Astrocyte of the hippocampus (primary cell): ENCODE measurements at regions not wholly inside any gene's neighbourhood (a gene's known extent, or its start where the extent isn't known, plus 50 kb on each side); places are given as distances from the start of the nearest gene placed in this dataset.
A peak's percentile ranks its signal among the peaks of the same experiment; 100 is the strongest.

ENCODE experiments used
- DNase-seq: peaks from one replicate; pipeline ENCODE4 v3.0.0; 2011; ENCODE audit warnings: low read depth, low spot score

DNA sequence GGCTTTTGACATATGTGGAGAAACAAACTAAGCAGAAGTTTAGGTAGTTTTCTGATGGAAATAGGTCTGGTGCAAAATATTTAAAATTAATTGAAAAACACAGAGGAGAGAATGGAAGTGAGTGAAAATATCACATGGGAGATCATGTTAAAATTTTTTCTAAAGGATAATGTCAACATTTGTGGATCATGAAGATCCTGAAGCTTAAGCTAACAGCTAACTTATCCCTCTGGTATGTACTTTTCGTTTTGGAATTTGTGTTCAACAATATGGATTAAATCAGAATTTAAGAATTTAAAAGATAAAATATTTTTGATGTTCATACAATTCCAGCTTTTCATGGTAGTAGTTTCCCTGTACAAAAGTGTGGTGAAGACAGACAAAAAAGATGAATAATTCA, 572.8 kb upstream of the FAM241A start:
- DNase-seq: no peak

DNA sequence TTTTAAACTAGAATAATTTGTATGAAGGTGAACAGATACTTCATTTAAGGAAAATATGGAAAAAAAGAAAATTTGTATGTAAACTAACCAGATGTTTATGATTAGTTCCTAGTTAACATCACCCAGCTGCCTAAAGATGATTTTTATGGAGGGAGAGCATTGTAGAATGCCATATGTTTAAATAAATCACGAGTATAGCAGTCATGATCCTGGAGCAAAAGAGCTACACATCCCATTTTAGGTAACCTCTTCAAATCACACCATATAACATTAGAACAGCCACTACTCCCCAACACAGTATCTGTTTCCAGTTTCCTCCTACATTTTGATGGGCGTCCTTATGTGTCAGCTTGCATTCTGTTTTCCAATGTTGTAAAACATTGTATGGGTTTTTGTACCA, 571.9 kb upstream of the FAM241A start:
- DNase-seq: no peak

DNA sequence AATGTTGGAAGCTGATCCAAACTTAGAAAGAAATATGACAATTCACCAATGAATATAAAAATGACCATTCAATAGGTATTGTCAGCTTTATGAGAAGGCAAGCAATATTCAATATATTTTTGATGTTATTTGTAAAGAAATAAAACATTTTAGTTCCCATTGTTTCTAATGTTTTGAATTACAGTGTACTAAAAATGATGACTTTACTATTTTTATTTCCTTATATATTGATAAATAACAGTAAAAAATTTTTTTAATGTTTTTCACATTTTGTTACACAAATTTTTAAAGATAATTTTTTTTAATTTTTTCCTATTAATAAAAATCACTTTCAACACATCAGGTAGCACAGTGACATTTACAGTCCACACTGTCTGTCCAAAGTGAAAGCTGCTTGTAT, 565.5 kb upstream of the FAM241A start:
- DNase-seq: no peak

DNA sequence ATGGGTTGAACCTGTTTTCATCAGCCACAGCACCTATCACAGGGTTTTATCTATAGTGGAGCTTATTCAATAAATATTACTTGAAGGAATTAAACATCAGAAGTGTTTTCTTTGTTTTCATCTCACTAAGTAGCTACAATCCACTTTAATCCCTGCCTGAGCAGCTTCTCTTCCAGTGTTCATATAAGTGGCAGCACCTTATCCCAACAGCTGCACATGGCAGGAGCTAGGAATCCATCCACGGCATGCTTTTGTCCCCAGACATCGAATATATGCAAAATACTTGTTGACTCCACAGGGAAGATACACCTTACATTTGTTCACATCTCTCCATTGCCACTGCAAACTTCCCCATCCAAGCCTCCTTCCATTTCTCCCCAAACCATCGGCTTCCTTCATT, 549.8 kb upstream of the FAM241A start:
- DNase-seq: no peak

DNA sequence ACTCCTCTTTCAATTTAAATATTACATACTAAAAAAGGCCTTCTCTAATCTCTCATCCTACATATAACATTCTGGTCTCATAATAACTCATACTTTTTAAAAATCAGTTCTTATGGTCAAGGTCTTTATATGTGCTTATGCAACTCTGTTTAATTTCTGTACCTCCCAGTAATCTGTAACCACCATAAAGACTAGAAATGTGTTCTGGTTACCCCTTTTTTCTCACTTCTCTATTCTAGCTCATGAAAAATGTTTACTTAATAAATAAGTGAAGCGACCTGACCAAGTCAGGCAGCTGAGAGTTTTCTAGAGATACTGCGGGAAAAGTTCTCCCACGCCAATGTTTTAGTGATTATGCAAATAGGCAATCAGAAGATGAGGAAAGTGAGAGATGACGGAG, 548.8 kb upstream of the FAM241A start:
- no peak for DNase-seq

DNA sequence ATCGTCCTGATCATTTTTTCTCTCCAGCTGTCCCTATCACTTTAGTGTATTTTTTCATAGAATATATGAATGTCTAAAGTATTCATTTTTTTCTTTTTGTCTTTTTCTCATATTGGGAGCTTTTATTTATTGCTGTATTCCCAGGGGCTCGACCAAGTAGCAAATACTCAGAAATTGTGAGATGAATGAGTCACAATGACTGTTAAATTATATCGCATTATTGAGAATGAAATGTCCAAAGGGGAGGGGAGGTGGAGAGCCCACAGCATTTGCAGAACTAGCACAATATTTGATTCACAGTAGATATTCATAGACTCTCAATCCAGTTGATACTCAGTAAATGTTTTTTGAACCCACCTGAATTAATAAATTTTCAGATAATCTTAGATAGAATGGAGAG, 543.6 kb upstream of the FAM241A start:
- no peak for DNase-seq

DNA sequence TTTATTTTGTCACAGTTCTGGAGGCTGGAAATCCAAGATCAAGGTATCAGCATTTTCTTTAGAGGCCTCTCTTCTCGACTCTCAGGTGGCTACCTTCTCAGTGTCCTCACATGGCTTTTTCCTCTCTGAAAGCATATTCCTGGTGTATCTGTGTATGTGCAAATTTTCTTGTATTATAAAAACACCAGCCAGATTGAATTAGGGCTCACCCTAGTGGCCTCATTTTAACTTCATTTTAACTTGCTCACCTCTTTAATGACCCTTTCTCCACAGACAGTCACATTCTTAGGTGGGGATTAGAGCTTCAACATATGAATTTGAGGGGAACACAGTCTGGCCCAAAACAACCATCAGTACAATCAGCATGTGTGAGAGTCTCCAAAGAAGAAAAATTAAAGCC, 542.4 kb upstream of the FAM241A start:
- peak; percentile 28 for DNase-seq

DNA sequence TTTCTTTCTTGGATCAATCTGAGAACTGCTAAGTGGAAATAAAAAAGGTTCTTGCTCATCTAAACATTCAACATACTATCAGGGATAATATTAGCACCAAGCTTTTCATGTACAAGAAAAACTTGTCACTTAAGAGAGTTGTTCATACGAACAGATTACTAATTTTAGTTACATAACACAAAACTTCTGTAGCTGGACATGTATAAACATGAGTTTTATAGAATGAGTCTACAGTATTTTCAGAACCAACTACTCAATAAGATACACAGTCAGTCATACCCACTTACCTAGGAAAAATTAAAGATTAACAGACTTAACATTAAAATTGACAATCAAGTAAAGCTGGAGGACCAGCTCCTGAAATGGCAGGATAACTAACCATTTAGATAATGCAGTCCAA, 540.1 kb upstream of the FAM241A start:
- no peak for DNase-seq

DNA sequence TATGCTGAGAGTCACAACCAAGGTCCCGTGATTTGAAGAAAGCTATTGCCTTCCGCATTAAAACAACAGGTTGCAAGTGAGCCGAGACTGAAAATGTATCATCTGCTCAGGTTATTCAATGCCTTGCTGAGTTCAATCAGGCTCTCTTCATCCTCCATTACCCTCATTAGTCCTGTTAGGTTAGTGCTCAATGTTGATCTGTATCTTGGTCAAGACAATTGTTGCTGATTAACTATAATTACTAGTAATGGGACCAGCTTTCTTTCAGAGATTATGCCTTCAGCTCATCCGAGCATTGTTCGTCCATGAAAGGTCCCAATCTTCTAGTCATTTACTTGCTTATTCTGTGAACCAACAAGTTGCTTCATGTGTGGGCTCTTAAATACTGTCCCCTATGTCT, 534.6 kb upstream of the FAM241A start:
- no peak for DNase-seq

DNA sequence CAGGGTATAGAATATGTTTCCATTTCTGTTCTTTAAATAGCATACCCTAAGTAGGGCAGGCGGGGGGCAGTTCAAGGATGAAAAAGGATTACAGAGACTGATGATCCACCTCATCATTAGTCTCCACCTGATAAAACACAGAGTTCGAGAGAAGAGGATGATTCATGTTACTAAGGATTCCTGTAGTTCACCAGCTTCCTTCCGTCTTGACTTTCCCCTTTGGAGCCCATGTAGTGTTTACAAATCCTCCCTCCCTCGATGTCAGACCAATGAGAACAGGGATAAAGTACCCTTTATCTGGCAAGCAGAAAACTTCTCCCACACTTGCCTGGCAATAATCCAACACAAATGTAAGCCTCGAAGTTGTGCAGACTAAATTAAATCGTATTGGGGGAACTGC, 526.3 kb upstream of the FAM241A start:
- DNase-seq: peak; percentile 5

DNA sequence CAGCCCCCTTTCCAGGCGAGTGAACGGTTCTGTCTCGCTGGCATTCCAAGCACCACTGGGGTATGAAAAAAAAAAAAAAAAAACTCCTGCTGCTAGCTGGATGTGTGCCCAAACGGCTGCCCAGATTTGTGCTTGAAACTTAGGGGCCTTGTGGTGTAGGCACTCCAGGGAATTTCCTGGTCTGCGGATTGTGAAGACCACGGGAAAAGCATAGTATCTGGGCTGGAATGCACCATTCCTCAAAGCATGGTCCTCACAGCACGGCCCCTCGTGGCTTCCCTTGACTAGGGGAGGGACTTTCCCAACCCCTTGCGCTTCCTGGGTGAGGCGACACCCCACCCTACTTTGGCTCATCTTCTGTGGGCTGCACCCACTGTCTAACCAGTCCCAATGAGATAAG, 516.8 kb upstream of the FAM241A start:
- peak; percentile 31 for DNase-seq

DNA sequence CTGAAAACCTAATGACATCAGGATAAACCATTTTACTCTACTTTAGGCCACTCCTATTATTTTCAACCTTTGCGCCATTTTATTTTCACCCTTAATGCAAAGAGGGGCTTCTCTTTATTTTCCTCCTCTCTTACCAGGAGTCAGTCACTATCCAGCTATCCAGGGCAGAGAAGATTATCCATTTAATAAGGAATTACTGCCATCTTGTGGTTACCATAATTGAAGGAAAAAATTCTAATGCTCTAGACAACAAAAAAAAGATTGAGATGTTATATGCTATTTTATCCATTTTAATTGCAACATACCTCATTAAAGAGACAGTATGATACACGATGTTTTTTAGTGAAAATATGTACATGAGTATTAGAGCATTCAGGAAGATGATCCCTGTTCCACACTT, 514.5 kb upstream of the FAM241A start:
- DNase-seq: peak; percentile 44

DNA sequence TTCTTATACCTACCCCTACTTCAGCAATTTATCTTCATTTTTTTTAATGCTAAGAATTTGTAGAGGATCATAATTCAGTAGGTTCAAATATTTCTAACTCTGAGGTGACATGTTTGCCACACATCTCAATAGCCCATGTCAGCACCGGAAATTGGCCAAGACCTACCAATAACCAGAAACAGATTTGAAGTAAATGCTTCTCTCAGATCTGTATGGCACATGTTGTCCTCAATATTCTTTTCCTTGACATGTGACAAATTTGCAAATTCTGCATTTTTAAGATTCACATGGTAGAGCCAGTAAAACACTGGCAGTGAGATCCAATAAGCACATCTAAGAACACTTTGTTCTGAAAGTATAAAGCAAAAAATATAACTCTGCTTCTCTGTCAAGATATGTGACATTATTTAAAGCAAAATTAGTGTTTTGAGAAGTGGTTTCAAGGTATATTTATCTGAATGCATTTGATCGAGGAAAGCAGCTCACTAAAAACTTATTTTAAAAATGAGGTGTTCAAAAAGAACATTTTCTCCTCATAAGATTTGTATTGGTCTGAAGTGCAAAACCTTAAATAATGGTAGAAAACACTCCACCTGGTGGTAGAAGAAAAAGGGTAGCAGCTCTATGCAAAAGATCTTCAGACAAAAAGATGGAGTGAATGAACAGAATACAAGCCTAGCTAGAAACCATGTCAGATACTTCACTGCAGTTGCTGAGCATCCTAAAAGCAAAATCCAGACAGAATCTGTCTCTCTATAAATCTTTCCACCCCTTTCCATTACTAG, 513.8 kb upstream of the FAM241A start:
- DNase-seq: peak; percentile 47

DNA sequence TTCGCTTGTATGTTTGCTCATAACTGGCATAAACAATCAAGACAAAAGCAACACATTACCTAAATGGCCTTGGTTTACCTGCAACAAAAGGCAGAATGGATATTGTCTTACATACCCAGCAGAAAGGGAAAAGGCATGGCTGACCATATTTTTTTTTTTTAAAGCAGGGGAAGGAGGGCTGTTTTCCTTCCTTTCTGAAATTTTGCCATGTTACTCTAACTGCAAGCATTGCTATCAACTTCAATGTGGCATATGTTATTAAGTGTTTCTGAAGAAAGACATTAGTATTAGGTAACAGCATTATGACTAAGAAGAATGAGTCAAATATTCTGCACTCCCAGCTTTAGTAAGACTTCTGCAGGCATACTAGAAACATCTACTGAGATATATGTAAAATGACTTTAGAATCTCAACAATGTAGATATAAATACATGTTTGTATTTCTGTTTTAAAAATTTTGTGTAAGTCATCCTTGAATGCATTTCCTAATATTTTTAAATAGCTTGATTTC, 512.6 kb upstream of the FAM241A start:
- no peak for DNase-seq

DNA sequence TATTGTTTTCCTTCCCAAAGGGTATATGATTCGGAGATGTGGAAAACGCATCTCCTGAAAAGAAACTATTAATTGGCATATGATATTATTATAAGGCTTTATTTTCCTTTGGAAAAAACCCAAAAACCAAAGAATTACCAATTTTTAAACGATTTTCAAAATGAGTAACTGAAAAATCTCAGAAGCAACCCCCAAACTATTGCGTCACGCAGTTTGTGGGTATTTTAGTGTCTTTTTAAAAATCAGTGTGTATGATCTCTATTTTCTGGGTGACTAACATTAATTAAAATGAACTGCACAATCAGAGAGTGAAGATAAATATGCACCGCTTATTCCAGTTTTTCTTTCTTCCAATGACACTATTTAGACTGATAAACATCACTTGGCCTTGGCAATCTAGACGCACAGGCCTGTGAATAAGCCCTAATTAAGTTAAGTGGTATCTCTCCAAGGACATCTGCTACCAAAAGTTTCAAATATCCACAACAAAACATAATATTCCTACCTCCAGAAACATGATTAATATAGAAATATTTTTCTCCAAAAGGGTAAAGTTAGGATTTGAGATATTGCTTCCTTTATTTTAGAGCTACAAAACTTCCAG, 511.5 kb upstream of the FAM241A start:
- DNase-seq: no peak

DNA sequence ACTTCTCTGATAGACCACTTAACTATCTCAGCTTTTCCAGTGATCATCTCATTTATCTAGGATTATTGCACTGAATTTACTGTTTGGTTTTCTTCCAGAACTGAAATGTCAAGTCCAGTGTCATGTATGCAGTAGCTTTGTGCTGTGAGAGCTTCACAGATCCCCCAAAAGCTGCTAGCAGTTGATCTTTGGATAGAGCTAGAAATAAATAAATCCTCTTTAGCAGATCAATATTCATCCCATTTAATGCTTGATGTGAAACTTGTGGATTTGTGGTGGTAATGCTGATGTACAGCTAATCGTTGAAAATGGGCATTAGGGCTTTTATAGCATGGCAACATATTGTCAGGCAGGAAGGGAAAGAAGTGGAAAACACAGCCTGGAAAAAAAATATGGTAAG, 509.6 kb upstream of the FAM241A start:
- no peak for DNase-seq

DNA sequence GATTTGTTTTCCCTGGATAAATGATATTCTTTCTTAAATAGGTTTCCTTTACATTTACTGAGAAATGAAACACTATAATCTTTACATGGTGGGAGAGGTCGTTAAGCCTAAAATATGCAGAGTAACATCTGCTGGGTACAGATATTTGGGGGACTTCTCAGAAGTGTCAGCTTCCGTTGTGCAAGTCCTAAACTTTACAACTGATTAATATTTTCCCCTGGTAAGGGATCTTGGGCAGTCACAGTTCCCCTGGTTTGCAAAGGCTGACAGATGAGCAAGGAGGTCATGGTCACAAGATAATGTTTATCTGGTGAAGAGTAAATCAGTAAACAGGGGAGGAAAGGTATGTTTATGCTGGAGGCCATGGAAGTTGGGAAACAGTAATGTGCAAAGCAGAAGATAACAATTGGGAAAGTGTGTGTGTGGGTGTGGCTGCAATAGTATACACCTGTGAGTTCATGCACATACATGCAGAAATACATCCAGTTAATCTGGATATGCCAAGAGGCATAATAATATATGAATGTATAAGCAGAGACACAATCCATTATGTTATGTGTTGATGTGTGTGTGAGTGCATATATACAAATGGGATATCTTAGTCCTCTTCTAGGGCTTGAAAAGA, 508.2 kb upstream of the FAM241A start:
- DNase-seq: no peak

DNA sequence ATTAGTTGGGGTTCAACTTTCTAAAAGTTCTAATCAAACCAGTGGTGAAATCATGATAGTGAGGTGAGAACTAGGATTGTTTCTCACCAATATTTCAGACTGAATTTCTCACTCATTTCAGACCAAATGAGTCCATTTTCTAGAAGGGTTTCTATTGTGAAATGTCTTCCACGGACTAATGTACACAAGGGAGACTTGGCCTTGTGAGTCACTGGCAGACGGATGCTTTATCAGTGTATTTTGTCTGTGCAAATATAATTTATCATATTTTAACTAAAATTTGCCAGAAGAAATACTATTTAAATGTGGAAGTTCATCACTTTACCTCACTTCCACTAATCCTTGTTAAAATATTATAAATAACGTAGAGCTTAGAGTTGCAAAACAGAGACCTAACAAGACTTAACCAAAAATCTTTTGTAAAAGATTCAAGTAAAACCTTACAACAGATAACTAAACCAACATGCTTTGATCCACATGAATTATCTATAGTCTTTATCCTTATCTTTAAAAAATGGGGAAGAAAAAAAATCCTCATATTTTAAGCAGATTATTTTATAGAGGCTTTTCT, 506.0 kb upstream of the FAM241A start:
- no peak for DNase-seq

DNA sequence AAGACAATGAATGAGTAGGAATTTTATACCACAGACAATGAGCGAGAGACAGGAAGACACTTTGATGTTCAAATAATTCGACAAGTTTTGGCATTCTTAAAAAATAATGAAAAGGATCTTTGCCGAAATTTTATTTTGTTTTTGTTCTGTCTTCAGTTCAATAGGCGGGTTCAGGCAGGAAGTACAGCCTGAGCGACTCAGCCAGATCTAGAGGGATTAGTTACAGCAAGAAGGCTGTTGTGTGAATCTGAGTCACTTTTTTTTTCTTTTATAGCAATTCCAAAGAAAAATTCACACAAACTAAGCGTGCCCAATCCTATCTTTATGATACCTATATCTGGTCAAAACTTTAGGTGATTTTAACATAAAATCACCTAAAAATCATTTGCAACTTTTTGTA, 505.4 kb upstream of the FAM241A start:
- DNase-seq: peak; percentile 9

DNA sequence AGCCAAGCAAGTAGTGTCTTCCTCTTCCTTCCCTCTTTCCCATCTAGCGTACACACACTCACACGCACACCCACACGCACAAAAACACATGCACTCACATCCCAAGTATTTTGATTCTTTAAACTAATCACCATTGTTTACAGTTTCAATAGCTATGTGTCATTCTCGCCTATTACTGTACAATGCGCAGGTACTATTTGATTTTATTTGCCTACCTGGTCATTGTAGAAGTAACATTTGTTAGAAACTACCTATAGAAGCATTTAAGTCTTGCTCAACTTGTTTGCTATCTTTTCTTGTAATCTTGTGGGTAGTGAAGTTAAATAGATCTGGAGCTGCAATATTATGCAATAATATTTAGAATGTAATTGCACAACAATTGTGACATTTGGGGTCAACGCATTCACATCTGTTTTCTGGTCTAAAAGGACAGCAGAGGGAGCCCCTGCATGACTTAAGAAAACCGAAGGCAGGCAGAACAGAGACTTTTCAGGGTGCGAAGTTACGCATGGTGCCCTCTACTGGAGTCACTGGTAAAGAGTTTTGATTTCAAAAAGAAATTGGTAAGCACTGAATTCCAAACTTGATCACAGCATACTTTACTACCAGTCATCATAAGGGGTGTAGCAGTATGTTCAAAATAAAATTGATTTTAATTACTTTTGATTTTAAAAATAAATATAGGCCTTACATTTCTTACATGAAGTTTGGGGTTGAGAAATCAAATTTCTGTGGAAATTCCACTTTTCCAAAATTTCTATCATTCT, 503.3 kb upstream of the FAM241A start:
- peak; percentile 85 for DNase-seq

DNA sequence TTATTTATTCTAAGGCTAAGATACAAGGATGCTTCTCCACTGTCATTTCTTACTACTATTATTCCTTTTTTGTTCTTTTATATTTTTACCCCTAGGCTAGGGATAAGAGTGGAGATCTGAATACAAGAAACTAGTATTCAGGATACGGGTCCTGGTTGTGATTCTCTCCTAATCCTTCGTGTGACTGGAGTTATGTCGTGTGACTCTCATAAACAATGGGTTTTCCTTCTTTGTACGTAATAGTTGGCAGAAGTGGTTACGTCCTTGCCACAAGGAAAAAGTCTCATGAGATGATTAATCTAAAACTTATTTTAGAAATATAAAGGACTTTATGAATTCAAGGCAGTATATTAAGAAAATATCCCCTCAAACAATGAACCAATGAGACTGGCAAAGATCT, 497.2 kb upstream of the FAM241A start:
- DNase-seq: no peak

DNA sequence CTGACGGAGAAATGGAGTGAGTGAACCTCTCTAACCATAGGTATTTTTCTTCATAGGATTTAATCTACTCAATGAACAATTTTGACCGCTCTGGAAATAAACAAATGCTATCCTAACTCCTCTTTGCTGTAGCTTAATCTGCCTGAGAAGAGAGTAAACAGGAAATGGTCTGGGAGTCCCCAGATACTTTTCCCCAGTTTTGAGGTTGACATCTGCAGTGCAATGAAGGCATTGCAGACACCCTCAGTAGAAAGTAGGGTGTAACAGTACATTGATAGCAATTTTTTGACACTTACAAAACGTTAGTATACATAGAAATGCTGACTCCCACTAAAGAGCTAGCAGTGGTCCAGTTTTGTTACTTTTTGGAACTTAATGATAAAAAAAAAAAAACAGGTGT, 495.9 kb upstream of the FAM241A start:
- no peak for DNase-seq
